Epidermal melanocyte (primary cell): ENCODE measurements at regions not wholly inside any gene's neighbourhood (a gene's known extent, or its start where the extent isn't known, plus 50 kb on each side); places are given as distances from the start of the nearest gene placed in this dataset.
"Not testable (repeated sequence)": the region's sequence is repeated elsewhere in the genome, so short reads cannot be mapped to it uniquely, and the experiment has no call there.

Experiments
- DNase-seq: peaks from one replicate; pipeline ENCODE4 v3.0.0; 2011; ENCODE audit warnings: low spot score; ENCODE audit not compliant: insufficient read length

DNA sequence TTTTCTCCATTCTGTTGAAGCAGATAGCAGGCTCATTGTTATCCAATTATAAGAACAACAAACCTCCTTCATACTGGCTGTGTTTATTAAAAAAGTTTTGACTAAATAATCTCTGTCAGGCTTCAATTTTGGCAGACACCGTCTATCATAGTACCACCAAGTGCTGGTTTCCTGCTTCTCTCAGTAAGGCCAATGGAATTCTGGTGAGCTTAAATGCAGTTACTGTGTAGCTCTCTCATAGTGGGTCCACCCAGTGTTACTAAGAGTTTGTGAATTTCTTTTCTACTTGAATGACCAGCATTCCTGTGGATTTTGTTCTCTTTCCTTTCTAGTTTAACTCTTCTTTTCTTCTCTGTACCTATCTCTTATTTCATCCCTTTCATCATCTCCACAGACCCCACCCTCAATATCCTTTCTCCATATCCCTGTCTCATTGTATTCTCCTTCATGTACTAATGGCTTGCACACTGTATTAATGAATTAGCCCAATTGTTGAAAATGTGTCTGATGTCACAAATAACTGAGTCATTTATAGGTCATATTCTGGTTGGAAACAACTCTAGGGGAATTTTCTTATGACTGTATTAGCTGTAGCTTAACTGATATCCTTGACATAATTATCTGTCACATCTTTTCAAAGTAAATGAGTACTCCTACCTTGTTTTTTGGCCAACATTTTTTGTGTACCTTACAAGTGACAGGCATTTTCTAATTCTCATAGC, 372.1 kb downstream of the FAT3 start:
- no peak for DNase-seq

DNA sequence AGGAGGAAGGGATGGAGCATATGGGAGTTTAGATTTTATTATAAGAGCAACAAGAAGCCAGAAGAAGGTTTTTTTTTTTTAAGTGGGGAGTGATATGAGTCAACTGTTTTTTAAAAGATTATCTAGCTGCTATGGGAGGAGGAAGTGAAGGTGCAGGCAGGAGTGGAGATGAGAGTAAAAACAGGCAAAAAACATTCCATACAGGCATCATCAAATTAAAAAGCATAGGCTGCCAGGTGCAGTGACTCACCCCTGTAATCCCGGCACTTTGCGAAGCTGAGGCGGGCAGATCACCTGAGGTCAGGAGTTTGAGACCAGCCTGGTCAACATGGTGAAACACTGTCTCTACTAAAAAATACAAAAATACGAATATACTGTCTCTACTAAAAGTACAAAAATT, 368.4 kb upstream of the MTNR1B start:
- no peak for DNase-seq

DNA sequence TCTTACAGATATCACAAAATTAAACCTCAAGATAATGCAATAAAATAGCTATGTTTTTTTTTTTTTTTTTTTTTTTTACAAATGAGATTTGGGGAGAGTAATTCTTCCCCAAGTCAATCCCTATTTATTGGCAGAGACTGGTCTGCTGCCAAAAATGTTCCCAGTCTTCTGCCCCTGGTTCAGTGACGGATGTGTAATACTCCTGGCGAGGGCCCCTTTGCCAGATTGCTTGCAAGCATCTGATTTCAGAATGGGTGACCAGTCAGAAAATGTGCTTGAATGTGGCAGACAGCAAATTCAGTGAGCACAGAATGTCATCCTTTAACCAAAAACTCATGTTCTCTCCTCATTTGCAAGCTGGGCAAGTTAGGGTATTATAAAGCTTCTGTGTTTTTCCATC, 363.8 kb upstream of the MTNR1B start:
- no peak for DNase-seq

DNA sequence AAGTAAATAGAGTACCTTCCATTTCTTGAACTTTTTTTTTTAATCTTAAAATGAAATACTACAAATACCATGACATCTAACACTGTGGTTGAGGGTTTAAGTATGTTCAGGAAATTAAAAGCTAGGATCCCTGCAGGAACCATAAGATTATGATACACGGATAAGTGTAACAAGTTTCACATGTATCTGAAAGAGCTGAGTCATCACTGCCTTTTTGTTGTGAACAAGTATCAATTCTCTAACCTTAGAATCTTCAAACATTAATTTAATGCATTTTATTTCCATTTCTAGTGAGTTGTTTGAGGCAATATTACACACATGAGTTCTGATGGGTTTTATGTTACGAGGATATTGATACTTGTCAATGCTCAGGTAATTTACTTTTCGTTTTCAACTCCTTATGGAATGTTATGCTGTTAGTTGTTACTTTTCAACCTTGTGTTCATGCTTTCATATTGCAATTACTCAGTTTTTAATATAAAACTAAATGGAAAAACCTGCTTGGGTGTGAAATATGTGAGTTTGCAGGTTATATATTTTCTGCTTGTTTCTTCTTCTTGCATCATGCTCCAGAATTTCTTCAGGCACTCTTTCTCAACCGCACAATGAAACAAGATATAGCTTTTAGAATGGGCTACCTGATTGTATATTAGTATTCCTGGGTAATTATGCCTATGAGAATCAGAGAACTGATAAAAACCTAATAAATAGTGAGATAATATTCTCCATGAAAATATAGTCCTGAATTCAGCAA, 361.3 kb upstream of the MTNR1B start:
- DNase-seq, result no peak

DNA sequence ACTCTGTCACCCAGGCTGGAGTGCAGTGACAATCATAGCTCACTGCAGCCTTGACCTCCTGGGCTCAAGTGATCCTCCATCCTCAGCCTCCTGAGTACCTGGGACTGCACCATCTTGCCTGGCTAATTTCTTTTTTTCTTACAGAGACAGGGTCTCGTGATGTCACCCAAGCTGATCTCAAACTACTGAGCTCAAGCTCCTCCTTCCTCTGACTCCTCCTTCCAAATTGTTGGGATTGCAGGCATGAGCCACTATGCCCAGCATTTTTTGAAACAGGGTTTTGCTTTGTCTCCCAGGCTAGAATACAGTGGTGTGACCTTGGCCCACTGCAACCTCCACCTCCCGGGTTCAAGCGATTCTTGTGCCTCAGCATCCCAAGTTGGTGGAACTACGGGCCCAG, 358.3 kb upstream of the MTNR1B start:
- DNase-seq, result no peak

DNA sequence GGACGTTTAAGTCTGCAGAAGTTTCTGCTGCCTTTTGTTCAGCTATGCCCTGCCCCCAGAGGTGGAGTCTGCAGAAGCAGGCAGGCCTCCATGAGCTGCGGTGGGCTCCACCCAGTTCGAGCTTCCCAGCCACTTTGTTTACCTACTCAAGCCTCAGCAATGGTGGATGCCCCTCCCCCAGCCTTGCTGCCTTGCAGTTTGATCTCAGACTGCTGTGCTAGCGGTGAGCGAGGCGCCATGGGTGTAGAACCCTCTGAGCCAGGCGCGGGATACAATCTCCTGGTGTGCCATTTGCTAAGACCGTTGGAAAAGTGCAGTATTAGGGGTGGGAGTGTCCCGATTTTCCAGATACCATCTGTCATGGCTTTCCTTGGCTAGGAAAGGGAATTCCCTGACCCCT, 351.4 kb upstream of the MTNR1B start:
- DNase-seq, result not testable (repeated sequence)

DNA sequence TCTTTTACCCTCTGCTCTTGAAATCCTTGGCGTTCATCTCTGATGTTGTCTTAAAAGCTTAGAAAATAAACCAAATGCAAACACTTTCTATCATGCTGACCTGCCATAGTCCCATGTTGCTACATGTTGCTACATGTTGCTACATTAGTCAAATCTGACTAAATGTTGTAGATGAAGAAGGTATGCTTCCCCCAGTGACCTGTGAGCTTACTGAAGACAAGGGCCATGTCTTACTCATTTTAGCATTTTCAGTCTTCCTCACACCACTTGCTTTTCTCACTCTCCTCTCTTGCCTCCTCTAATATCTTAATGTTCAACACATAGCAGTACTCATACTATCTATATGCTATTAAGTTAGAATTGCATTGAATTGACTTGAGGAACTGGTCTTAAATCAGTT, 346.4 kb upstream of the MTNR1B start:
- DNase-seq, result no peak

DNA sequence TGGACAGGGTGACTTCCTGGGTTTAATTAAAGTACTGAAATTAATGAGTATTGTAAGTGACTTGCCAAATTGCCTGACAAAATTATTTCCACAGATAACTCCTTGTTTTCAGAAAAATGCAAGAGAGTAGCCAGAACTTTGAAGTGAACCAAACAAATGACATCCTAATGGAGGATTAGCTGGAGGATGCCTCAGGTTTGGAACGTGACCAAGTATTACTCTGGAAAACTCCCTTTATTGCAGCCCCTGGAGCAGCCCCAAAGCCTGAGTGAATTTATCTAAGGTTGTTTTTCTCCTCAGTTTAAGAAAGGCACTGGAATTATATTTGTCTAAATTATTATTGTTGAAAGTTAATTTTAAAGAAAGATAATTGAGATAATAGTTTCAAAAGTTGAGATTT, 343.6 kb upstream of the MTNR1B start:
- DNase-seq, result no peak

DNA sequence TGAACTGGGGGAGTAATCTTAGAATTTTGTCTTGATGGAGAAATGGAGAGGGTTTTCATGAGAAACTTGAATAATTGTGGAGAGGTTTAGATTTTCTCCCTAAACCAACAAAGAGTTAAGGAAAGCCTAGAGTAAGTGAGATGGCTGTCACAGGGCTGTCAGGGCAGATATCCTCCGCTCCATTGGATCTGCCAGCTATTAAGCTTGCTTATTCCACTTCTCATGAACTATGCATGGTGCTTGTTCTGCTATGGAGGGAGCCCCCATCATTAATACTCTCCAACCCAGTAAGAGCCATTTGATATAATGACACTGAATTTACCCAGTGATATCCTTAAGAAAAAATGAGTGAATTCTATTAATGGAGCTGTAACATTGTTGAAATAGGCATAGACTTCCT, 342.8 kb upstream of the MTNR1B start:
- DNase-seq, result no peak

DNA sequence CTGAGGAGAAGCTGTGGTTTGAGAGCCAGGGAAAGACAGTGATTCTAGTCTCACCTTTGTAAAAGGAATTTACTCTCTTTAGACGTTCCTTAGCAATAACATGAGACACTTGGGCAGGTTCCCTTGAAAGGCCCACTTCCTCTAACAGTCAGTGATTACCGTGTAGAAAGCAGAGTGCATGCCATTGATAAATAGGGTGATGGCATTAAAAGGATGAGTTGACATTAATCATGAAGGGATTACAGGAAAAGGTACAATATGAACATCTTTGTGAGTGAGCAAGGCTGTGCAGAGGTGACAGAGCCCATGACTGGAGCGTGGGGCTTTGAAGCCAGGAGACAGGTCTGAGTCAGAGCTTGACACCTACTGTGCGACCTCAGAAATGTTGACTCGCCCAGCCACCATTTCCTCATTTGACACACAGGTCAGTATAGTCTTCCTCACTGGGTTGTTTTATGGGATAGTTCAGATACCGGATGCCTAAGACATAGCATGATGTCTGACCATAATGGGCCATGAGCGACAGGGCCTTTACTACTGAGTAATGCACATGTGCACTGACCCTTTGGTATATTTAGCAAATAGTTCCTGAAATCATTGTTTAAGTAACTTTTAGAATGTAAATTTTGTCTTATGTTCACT, 341.7 kb upstream of the MTNR1B start:
- DNase-seq, result no peak

DNA sequence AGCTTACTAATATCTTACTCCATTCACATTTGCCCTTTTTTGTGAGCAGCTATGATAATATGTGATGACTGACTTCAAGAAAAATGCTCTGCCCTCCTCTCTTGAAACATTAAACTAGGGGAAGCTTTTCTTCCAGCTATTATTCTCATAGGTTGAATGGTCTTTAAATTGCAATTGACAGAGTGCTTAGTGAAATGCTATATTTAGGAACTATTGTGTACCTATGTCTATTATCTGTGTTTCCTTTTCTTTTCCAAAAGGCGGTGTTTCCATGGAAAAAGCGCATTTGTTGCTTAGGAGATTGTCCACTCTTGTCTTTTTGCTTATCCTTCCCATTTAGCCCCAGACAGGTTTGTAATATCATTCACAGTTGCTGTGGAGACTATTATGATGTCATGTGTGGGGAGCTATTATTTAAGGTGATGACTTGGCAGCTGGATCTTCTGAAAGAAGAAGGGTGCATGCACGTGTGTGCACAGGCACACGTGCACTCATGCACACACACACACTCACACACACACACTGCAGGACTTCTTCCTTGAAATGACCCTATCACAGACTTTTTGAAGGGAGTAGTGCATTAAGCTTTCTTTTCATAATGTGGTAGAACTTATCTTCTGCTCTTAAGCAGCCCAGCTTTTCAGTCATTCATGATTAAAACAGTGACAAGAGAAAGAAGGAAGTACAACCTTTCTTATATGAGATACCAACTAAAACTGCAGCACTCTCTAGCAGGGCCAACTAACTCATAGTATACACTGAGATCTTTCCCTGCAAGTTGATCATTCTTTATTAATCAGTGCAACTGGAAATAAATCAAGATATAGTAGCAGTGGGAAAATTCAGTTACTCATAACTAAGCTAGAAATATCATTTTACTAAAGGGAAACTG, 340.8 kb upstream of the MTNR1B start:
- DNase-seq, result no peak

DNA sequence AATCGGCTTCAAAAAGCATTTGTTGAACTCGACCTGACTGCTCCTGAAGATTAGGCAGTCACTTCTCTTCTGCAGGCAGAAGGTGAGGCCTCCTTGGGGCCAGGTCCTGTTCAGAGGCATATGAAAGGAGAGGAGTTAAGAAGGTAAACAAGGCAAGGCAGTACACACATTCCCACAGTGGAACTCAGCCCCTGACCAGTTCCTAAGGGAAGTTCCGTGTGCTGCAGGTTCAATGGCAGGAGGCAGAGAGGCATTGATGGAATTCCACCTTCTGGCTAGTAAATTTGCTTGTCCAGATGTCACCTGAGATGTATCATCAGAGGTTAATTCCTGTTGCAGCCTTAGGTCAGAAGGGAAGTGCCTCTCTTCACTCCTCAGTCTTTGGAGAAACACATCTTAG, 337.0 kb upstream of the MTNR1B start:
- DNase-seq, result no peak

DNA sequence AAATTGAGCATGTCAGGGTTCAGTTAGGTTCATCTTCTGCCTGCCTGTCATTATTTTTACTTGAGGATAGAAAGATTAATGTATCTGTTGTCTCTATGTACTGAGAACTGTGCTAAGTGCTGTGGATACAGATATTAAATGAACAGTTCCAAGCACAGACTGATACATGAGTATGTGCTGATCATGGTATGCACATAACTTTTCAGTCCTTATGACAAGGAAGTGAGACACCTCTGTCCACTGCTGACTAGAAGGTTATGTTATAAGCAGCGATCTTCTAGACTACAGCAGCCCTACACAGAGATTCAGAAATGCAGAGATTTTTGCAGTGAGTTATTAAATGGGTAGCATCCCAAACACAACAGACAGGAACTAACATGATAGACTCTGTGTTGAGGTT, 335.6 kb upstream of the MTNR1B start:
- DNase-seq, result no peak

DNA sequence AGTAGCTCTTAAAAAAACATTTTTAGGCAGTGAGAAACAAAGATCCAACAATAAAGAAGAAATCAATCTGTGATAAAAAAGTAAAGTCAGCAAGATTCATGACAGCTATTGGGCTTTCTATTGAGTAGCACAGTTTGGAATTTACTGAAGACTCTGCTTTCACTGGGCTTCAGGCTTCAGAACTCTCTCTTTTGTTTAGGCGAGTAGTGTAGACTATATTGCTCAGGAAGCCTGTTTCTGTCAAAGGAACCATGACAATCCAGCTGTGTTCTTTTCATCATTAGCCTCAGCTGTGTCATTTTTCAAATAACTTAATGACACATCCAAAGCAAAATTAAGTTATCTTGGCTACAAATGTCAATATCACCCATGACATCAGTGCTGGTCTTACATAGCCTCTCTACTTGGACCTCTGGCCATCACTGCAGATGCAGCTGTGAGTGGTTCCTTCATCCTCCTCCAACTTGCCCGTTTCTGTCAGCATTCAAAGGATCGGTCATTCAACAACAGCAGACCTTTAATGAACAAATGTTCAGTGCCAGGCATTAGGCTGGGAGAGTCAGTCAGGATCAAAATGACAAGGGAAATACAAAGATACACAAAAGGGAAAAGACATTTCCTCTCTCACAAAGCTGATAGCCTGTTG, 332.8 kb upstream of the MTNR1B start:
- DNase-seq, result no peak

DNA sequence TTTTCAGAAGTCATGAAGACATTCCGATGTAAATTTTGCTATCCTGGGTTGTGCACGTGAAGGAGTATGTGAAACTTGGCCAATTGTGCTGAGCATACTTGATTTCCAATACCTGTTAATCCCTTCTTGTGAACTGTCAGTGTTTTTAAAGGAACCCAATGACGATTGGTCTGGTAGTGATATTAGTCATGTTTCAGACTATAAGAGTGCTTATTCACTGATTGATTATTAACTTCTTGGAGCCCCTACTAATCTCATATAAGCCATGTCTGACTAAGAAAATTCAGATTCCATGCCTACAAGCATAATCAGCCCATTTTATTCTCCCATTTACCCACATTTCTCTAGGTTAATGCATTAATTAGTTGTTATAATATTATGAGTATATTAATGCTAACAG, 330.8 kb upstream of the MTNR1B start:
- no peak for DNase-seq

DNA sequence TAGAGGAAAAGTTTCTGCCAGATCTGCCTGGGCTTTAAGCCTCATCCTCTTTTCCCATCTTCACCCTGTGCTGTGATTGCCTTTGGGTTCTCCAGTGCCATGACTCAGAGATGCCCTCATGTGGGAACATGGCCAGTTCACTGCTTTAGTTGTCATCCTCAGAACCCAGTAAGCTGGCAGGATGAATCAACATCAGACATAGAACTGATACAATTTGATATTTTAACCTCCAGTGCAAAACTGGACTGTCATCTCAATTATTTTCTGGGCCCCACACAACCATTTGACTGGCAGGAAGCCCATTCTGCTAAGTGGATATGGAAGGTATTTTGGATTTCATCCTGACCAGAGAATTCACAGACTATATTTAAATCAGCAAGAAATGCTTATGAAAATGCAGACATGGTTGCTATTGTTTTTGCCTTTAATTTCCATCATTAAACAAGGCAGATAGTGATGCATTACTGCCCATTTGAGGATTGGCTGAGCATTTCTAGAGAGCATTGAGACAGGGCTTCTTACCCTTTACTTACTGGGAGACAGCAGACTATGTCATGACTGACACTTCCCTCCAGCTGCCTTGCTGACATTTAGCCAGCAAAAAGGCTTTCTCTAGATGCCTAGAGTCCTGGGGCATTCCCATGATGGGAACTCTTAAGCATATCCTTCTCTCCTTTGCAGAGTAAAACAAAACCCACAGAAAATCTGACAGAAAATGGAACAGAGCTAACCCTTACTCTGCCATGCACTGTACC, 327.1 kb upstream of the MTNR1B start:
- DNase-seq, result no peak

DNA sequence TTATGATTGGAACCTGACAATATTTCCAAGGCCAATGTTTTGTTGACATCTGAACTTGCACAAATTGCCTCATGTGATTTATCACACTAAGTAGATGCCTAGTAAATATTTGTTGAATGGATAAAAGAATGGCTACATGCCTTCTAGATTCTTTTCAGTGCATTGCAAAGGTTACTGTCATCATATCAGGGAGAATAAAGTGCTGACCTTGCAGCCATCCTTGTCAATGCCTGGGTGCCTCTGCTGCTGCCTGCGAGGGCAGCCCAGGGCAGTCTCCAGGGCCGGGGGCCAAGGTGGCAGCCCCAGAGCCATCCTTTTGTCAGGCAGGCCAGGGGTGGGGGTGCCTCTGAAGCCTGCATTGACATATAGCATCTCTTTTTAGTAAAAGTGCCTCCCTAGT, 325.6 kb upstream of the MTNR1B start:
- no peak for DNase-seq

DNA sequence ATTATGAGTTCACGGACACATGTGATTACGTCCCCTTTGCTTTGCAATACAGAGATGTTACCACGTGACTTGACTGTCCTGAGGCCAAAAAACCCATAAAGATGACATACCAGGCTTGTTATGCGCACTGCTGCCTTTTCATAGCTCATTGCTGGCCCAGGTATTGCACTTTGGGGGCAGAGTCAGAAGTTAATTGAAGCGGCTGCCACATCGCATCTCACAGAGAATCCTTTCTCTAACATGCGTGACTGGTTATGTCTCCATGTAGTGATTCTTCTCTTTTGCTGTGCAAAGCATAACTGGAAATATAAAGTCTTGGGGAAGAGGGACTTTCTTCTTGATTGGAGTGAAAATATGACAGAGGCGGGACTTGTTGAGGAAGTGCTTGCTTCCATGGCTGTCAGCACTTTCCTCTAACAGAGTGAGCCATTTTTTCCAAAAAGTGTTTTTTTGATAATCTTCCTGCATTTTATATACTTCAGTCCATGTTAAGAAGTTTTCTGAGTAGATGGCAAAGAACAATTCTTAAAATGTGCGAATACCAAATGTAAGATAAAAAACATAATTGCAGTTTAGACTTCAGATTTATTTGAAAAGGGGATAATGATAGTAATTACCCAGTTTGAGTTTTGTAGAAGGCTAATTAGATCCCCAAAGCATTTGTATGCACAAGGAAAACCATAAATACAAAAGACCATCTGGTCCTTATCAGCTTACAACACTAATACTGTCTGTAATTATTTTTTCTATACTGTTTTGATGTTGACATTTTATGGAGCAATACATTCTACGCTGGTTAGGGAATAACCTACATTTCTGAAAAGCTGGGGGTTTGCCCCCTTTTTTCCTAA, 324.6 kb upstream of the MTNR1B start:
- no peak for DNase-seq

DNA sequence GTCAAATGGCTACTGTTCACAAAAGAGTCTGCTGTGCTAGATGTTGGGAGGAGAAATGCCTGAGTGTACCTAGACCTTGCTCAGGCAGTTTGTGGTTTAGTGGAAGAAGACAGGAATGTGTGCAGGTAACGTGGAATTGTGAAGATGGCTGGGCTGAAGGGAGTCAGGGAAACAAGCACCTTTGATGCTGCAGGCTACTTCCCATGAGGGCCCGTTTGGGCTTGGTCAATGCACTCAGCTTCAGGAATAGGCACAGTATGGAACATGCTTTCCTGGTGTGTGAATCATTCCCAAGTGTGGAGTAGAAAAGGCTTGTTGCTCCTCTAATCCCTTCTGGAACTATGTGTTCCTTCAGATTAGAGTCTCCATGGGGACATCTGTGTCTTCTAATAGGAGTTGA, 318.3 kb upstream of the MTNR1B start:
- DNase-seq, result no peak

DNA sequence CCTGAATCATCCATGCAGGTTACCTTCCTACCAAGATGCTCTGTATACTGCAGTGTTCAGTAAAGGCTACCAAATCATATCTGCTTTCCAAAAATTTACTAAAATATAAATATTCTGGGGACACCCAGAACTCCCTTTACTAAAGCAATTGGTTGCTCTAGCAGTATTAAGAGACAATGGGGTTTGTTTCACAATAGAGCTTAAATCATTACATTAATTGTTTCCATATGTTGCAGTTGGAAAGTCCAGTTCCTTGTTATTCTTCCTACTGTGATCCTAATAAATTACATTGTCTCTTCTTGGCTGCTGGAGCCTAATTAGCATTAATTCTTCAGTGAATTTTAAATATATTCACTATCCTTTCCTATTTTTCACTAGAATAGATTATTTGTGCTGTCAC, 316.0 kb upstream of the MTNR1B start:
- DNase-seq, result no peak
